Esophagus squamous epithelium (tissue), 5 donors: ENCODE measurements at regions not wholly inside any gene's neighbourhood (a gene's known extent, or its start where the extent isn't known, plus 50 kb on each side); places are given as distances from the start of the nearest gene placed in this dataset.

Experiments used
- DNase-seq: peaks from one replicate; lab custom pipeline; 2025; lab: John Stamatoyannopoulos, UW
- H3K27ac ChIP-seq, 4 donors: fragments of 200-600 bp; sonication (generic); one replicate each; pipeline ENCODE4 v1.5.1; 2016 to 2019; ENCODE audit warnings: mild to moderate bottlenecking in 1 of 4
- H3K27me3 ChIP-seq, 4 donors: fragments of 200-600 bp; sonication (generic); 1 replicate in 3 of 4; 2 replicates in 1 of 4; pipeline versions ENCODE4 v1.5.1 to v1.6.0; 2017 to 2021; ENCODE audit warnings: antibody characterized with exemption in 1 of 4
- H3K36me3 ChIP-seq, 3 donors: fragments of 200-600 bp; sonication (generic); one replicate each; pipeline ENCODE4 v1.5.1; 2016 to 2019
- H3K4me1 ChIP-seq, 3 donors: fragments of 200-600 bp; sonication (generic); one replicate each; pipeline ENCODE4 v1.5.1; 2017 to 2019
- H3K4me3 ChIP-seq, 4 donors: fragments of 200-600 bp; sonication (generic); 1 replicate in 3 of 4; 2 replicates in 1 of 4; pipeline ENCODE4 v1.5.1; 2016 to 2019; ENCODE audit warnings: mild to moderate bottlenecking in 2 of 4, moderate library complexity in 1 of 4
- H3K9me3 ChIP-seq, 3 donors: fragments of 200-600 bp; sonication (generic); one replicate each; pipeline ENCODE4 v1.5.1; 2016 to 2019
- CTCF ChIP-seq, 6 experiments: fragments of 450-650 bp in 4 of 6; fragments of 200-600 bp in 2 of 6; sonication (generic) in 2 of 6; IDR thresholded peaks; one replicate each; pipeline ENCODE4 v1.5.1; 2016 to 2019; ENCODE audit warnings: antibody characterized with exemption in 6 of 6, mild to moderate bottlenecking in 4 of 6, moderate library complexity in 4 of 6
- POLR2A ChIP-seq, 4 donors: fragments of 450-650 bp; IDR thresholded peaks; one replicate each; pipeline ENCODE4 v1.6.1; 2017; ENCODE audit warnings: antibody characterized with exemption in 4 of 4, mild to moderate bottlenecking in 4 of 4, moderate library complexity in 3 of 4
- WGBS, 2 donors: methylation state at CpG; one replicate each; pipeline ENCODE4 v1.1.5; 2018; 5-methylcytosine and 5-hydroxymethylcytosine counted together
- intact Hi-C: fragments of 100-400 bp; cut with DNase I; formaldehyde crosslinking; loops from one replicate; pipeline ENCODE4 v1.15.0; 2022
- donor health status: DM: yes; HTN: yes; CAD: no.

GRCh38 chr12:46449856-46450255 is 77.3 kb upstream of the SLC38A2 start:
- Histone ChIP-seq H3K4me1 (peaks cover under 1 to 71% (median 28%) of the 10 kb centered on the region in 3 donors), H3K36me3 (no peaks in the 10 kb centered on the region), H3K27ac (peak overlapping the region in 3 of 4 donors; percentile 10 to 14 (median 12)), H3K9me3 (no peaks in the 10 kb centered on the region), H3K27me3 (no peaks in the 10 kb centered on the region), H3K4me3 (no peak overlapping the region)
- WGBS, 2 donors: 81 to 90% methylated on average over 2 of the region's 2 CpGs
- no peak for TF ChIP-seq POLR2A (IDR thresholded peaks at IDR 0.05)
- TF ChIP-seq CTCF (IDR thresholded peaks at IDR 0.05): no peak
- intact Hi-C loops: no loop called here
- DNase-seq: no peak

- intact Hi-C loops: no loop called here
- Histone ChIP-seq H3K27ac (no peak overlapping the region), H3K4me3 (no peak overlapping the region), H3K27me3 (no peaks in the 10 kb centered on the region), H3K9me3 (no peaks in the 10 kb centered on the region), H3K4me1 (peaks cover 0 to 71% (median 28%) of the 10 kb centered on the region in 3 donors), H3K36me3 (no peaks in the 10 kb centered on the region)
- no peak for DNase-seq
- 90 to 92% methylated on average over 4 of the region's 4 CpGs for WGBS, 2 donors
- TF ChIP-seq CTCF (IDR thresholded peaks at IDR 0.05) (no peak), POLR2A (IDR thresholded peaks at IDR 0.05) (no peak)
Measured at GRCh38 chr12:46449316-46449715, 76.7 kb upstream of the SLC38A2 start.

- intact Hi-C loops: no loop called here
- 43 to 59% methylated on average over 2 of the region's 2 CpGs for WGBS, 2 donors
- no peak for TF ChIP-seq POLR2A (IDR thresholded peaks at IDR 0.05)
- no peak for TF ChIP-seq CTCF (IDR thresholded peaks at IDR 0.05)
- H3K9me3 ChIP-seq: no peaks in the 10 kb centered on the region
- no peak overlapping the region for H3K27ac ChIP-seq
- H3K27me3 ChIP-seq: no peaks in the 10 kb centered on the region
- H3K4me3 ChIP-seq: no peak overlapping the region
- H3K4me1 ChIP-seq: peaks cover 0 to 69% (median 29%) of the 10 kb centered on the region in 3 donors
- no peak for DNase-seq
- H3K36me3 ChIP-seq: no peaks in the 10 kb centered on the region
Measured at GRCh38 chr12:46446645-46447044, 74.1 kb upstream of the SLC38A2 start.

GRCh38 chr12:46445551-46446235 is 73.1 kb upstream of the SLC38A2 start:
- peaks cover 0 to 62% (median 25%) of the 10 kb centered on the region in 3 donors for H3K4me1 ChIP-seq
- TF ChIP-seq POLR2A (IDR thresholded peaks at IDR 0.05): no peak
- no peak for TF ChIP-seq CTCF (IDR thresholded peaks at IDR 0.05)
- intact Hi-C loops: no loop called here
- H3K27me3 ChIP-seq: no peaks in the 10 kb centered on the region
- no peak for DNase-seq
- H3K4me3 ChIP-seq: no peak overlapping the region
- WGBS, 2 donors: 26 to 29% methylated on average over 2 of the region's 2 CpGs
- no peaks in the 10 kb centered on the region for H3K9me3 ChIP-seq
- peak overlapping the region in 3 of 4 donors; percentile 17 to 47 (median 25) for H3K27ac ChIP-seq
- no peaks in the 10 kb centered on the region for H3K36me3 ChIP-seq

GRCh38 chr12:46445093-46445492 is 72.5 kb upstream of the SLC38A2 start:
- TF ChIP-seq POLR2A (IDR thresholded peaks at IDR 0.05) (no peak), CTCF (IDR thresholded peaks at IDR 0.05) (no peak)
- Histone ChIP-seq H3K9me3 (no peaks in the 10 kb centered on the region), H3K36me3 (no peaks in the 10 kb centered on the region), H3K27ac (peak overlapping the region in 2 of 4 donors; percentile 25 to 47), H3K4me3 (no peak overlapping the region), H3K4me1 (peaks cover 0 to 56% (median 19%) of the 10 kb centered on the region in 3 donors), H3K27me3 (no peaks in the 10 kb centered on the region)
- DNase-seq: no peak
- intact Hi-C loops: no loop called here
- 60 to 73% methylated on average over 4 of the region's 4 CpGs for WGBS, 2 donors
